ENCODE measurements at regions not wholly inside any gene's neighbourhood (a gene's known extent, or its start where the extent isn't known, plus 50 kb on each side); places are given as distances from the start of the nearest gene placed in this dataset.

GRCh38 chr3:104632521-104632920 is 734.2 kb upstream of the ALCAM start (continued):
- no peak for TF ChIP-seq PBX3 (IDR thresholded peaks at IDR 0.05)
- TF ChIP-seq CHD4 (IDR thresholded peaks at IDR 0.05; ENCODE audit: borderline replicate concordance) = no peak

- TF ChIP-seq MAFK (IDR thresholded peaks at IDR 0.05; ENCODE audit: partially characterized antibody) (peak; percentile 61), CBX2 (IDR thresholded peaks at IDR 0.05; ENCODE audit: borderline replicate concordance, low read depth) (no peak)
- Histone ChIP-seq H3K4me1 (peaks cover 6% of the 10 kb centered on the region; the same call in 1 of the 3 replicates), H3K4me3 (no peak overlapping the region), H3K9me3 (no peaks in the 10 kb centered on the region; the same call in 2 of the 3 replicates), H3K4me2 (no peak overlapping the region), H3K27ac (no peak overlapping the region)
- POLR2A ChIA-PET = no interaction called here
- FAIRE-seq = no peak
- CTCF ChIA-PET = interaction anchor here (1.2 kb wide), 1 partner anchor 10 kb away, joined by 3 read pairs; no protein-coding TSS in a partner anchor
- ATAC-seq = no peak
- DNase-seq (ENCODE audit: low read depth in 1 of 2, low spot score in 1 of 2) = no peak
- 0% methylated on average over 1 of the region's 1 CpG for WGBS (ENCODE audit: missing lambda C conversion rate)
Measured at GRCh38 chr3:104632947-104633346, 733.8 kb upstream of the ALCAM start.

GRCh38 chr3:104635872-104636580 is 730.7 kb upstream of the ALCAM start:
- POLR2A ChIA-PET = no interaction called here
- 0 out of 6 replicates have a peak, but pooled peaks of 1 of the 2 experiments have one; percentile 42 for ATAC-seq

GRCh38 chr3:104642827-104643226 is 723.9 kb upstream of the ALCAM start:
- H3K4me2 ChIP-seq = no peak overlapping the region
- no peak overlapping the region for H3K27ac ChIP-seq
- H3K4me1 ChIP-seq = no peaks in the 10 kb centered on the region
- POLR2A ChIA-PET = no interaction called here
- H3K9me3 ChIP-seq = no peaks in the 10 kb centered on the region; the same call in 2 of the 3 replicates
- DNase-seq (ENCODE audit: low read depth in 1 of 2, low spot score in 1 of 2) = no peak
- CTCF ChIA-PET = interaction anchor here (0.7 kb wide), 1 partner anchor 298 kb away, joined by 3 read pairs; no protein-coding TSS in a partner anchor
- no peak for FAIRE-seq
- ATAC-seq = no peak
- H3K4me3 ChIP-seq = no peak overlapping the region
- no peak for TF ChIP-seq ZC3H11A (IDR thresholded peaks at IDR 0.05)
- TF ChIP-seq E2F6 (IDR thresholded peaks at IDR 0.05; ENCODE audit: borderline replicate concordance, low read depth) = no peak
- no peak for TF ChIP-seq CTCF (IDR thresholded peaks at IDR 0.05)
- no peak for TF ChIP-seq ZFP36 (IDR thresholded peaks at IDR 0.05; ENCODE audit: borderline replicate concordance, partially characterized antibody)
- TF ChIP-seq SMC3 (IDR thresholded peaks at IDR 0.05) = no peak
- no peak for TF ChIP-seq EHMT2 (IDR thresholded peaks at IDR 0.05; ENCODE audit: low read depth)
- no peak for TF ChIP-seq BHLHE40 (IDR thresholded peaks at IDR 0.05; ENCODE audit: low read depth, low read length)
- TF ChIP-seq REST (IDR thresholded peaks at IDR 0.05) = no peak
- TF ChIP-seq FOSB (CRISPR knock-in tag; IDR thresholded peaks at IDR 0.05) = no peak
- TF ChIP-seq EP300 (IDR thresholded peaks at IDR 0.05) = no peak

More at GRCh38 chr3:104635872-104636580, 730.7 kb upstream of the ALCAM start:
- FAIRE-seq (no peak), DNase-seq (ENCODE audit: low read depth in 1 of 2, low spot score in 1 of 2) (peak in 1 of 2 experiments; percentile 9)
- H3K4me3 ChIP-seq = no peak overlapping the region
- WGBS (ENCODE audit: missing lambda C conversion rate) = 37% methylated on average over 4 of the region's 4 CpGs
- no peak overlapping the region for H3K27ac ChIP-seq
- no peaks in the 10 kb centered on the region for H3K4me1 ChIP-seq
- CTCF ChIA-PET = no interaction called here
- no peaks in the 10 kb centered on the region; the same call in 1 of the 3 replicates for H3K9me3 ChIP-seq
- no peak overlapping the region for H3K4me2 ChIP-seq
- TF ChIP-seq CEBPB (IDR thresholded peaks at IDR 0.05) = no peak
- TF ChIP-seq ATOH8 (CRISPR knock-in tag; IDR thresholded peaks at IDR 0.05; ENCODE audit: low read depth) = no peak
- no peak for TF ChIP-seq HOXB13 (CRISPR knock-in tag; IDR thresholded peaks at IDR 0.05; ENCODE audit: low read depth)
- TF ChIP-seq MAZ (IDR thresholded peaks at IDR 0.05; ENCODE audit: borderline replicate concordance, low read depth, low read length) = no peak
- TF ChIP-seq ZC3H11A (IDR thresholded peaks at IDR 0.05) = no peak
- TF ChIP-seq KDM1A (IDR thresholded peaks at IDR 0.05; ENCODE audit: low read depth) = no peak
- no peak for TF ChIP-seq BCL3 (IDR thresholded peaks at IDR 0.05)

Data from A549 (cell line).